ENCODE measurements at regions not wholly inside any gene's neighbourhood (a gene's known extent, or its start where the extent isn't known, plus 50 kb on each side); places are given as distances from the start of the nearest gene placed in this dataset.
A peak's percentile ranks its signal among the peaks of the same experiment; 100 is the strongest.

DNA sequence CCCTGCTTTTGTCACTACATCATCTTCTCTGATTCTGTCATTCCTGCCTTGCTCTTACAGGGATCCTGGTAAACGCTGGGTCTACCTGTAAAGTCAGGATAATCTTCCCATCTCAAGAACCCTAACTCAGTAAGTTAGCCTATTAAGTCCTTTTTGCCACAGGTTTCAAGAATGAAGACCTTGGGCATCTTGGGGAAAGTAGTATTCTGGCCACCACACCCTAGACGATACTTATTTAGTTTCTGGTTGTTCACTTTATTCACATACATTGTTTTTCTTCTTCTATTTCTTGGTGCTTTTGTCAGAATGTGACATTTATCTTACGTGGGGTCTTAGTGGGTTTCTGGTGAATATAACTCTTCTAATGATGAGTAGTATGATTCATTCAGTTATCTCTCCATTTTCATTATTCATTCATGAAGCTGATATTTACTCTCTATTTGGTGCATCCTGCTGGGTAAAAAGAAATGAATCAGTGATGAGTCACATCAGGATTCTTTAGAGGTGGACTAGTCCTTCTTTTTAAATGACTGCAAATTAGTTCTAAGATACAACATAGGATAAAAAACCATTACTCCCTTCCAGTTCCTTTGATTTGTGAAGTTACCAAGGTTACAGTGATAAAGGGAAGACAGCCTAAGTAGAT, 514.4 kb upstream of the B3GALT2 start:
- H3K36me3 ChIP-seq (ENCODE audit: low read depth) = no peaks in the 10 kb centered on the region
- peaks cover 11% of the 10 kb centered on the region for H3K4me1 ChIP-seq (ENCODE audit: insufficient read depth, poor library complexity, severe bottlenecking)
- H3K27ac ChIP-seq (ENCODE audit: poor library complexity, severe bottlenecking) = peak overlapping the region; percentile 17
- ATAC-seq (ENCODE audit: low read depth) (peak; percentile 93), DNase-seq (ENCODE audit: low spot score) (no peak)
- no peaks in the 10 kb centered on the region for H3K27me3 ChIP-seq (ENCODE audit: insufficient read depth, poor library complexity, severe bottlenecking)
- H3K9me3 ChIP-seq (ENCODE audit: severe bottlenecking) = no peaks in the 10 kb centered on the region
- TF ChIP-seq, protein P1, sequence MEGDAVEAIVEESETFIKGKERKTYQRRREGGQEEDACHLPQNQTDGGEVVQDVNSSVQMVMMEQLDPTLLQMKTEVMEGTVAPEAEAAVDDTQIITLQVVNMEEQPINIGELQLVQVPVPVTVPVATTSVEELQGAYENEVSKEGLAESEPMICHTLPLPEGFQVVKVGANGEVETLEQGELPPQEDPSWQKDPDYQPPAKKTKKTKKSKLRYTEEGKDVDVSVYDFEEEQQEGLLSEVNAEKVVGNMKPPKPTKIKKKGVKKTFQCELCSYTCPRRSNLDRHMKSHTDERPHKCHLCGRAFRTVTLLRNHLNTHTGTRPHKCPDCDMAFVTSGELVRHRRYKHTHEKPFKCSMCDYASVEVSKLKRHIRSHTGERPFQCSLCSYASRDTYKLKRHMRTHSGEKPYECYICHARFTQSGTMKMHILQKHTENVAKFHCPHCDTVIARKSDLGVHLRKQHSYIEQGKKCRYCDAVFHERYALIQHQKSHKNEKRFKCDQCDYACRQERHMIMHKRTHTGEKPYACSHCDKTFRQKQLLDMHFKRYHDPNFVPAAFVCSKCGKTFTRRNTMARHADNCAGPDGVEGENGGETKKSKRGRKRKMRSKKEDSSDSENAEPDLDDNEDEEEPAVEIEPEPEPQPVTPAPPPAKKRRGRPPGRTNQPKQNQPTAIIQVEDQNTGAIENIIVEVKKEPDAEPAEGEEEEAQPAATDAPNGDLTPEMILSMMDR (IDR thresholded peaks at IDR 0.05; ENCODE audit: poor library complexity, severe bottlenecking) = no peak
- no peak overlapping the region for H3K4me3 ChIP-seq (ENCODE audit: severe bottlenecking)

DNA sequence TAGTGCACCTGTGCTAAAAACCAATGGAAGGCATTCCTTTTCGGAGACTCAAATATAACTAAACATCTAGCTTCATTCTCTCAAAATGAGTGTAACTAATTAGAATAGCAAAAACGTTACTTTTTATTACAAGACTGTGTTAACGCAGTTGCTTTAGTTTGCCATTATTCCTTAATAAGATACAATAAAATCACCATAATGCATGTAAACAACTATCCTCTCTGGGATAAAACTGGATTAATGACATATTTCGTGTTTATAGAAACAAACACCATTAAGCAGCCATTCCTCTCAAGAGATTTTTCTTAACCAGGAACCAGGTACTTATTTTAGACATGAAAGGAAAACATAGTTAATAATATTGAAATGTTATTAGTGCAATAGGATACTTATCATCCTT, 512.8 kb upstream of the B3GALT2 start:
- Histone ChIP-seq H3K4me3 (ENCODE audit: severe bottlenecking) (no peak overlapping the region), H3K9me3 (ENCODE audit: severe bottlenecking) (no peaks in the 10 kb centered on the region), H3K36me3 (ENCODE audit: low read depth) (no peaks in the 10 kb centered on the region), H3K27ac (ENCODE audit: poor library complexity, severe bottlenecking) (no peak overlapping the region), H3K27me3 (ENCODE audit: insufficient read depth, poor library complexity, severe bottlenecking) (no peaks in the 10 kb centered on the region), H3K4me1 (ENCODE audit: insufficient read depth, poor library complexity, severe bottlenecking) (peaks cover 11% of the 10 kb centered on the region)
- TF ChIP-seq, protein P1 (IDR thresholded peaks at IDR 0.05; ENCODE audit: poor library complexity, severe bottlenecking) = no peak
- ATAC-seq (ENCODE audit: low read depth) = no peak
- DNase-seq (ENCODE audit: low spot score) = no peak

DNA sequence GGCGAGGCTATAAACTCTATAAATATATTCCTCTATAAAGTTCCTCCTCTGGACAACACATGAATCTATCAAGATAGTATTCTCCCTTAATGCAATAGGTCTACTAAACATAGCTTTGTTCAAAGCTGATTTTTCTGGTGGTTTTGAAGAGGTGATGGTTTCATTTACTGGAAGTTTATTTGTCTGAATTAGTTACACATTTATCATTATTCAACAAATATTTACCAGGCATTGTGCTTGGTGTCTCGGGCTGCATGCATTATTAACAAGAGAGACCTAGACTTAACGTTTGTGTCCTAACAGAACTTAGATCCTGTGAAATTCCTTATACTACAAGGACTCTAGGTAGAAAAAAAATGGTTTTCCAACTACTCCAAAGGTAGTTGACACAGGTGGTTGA, 511.4 kb upstream of the B3GALT2 start:
- H3K36me3 ChIP-seq (ENCODE audit: low read depth) = no peaks in the 10 kb centered on the region
- TF ChIP-seq, protein P1 (IDR thresholded peaks at IDR 0.05; ENCODE audit: poor library complexity, severe bottlenecking) = no peak
- H3K27me3 ChIP-seq (ENCODE audit: insufficient read depth, poor library complexity, severe bottlenecking) = no peaks in the 10 kb centered on the region
- H3K9me3 ChIP-seq (ENCODE audit: severe bottlenecking) = no peaks in the 10 kb centered on the region
- no peak overlapping the region for H3K27ac ChIP-seq (ENCODE audit: poor library complexity, severe bottlenecking)
- ATAC-seq (ENCODE audit: low read depth) (no peak), DNase-seq (ENCODE audit: low spot score) (no peak)
- no peak overlapping the region for H3K4me3 ChIP-seq (ENCODE audit: severe bottlenecking)
- H3K4me1 ChIP-seq (ENCODE audit: insufficient read depth, poor library complexity, severe bottlenecking) = peaks cover 11% of the 10 kb centered on the region

DNA sequence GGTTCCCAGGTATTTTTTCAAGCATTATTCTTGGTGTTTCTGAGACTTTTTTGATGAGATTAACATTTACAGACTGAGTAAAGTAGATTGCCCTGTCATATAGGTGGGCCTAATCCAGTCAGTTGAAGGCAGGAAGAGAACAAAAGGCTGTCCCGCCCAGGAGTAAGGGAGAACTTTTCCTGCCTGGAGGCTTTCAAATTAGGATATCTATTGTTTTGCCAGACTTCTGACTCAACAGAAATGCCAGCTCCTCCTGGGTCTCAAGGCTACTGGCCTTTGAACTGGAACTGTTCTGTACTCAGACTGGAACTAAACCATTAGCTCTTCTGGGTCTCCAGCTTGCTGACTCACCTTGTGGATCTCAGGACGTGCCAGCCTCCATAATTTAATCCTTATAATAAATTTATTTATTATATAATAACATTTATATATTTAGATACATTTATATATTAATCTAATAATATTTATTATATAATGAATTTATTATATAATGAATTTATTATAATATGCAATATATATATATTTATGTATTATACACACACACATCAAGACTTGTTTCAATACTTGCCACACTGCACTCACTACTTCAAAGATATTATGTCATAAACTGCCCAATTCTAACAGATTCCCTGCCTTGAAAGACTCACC, 510.8 kb upstream of the B3GALT2 start:
- H3K27ac ChIP-seq (ENCODE audit: poor library complexity, severe bottlenecking) = no peak overlapping the region
- H3K9me3 ChIP-seq (ENCODE audit: severe bottlenecking) = no peaks in the 10 kb centered on the region
- TF ChIP-seq, protein P1 (IDR thresholded peaks at IDR 0.05; ENCODE audit: poor library complexity, severe bottlenecking) = no peak
- H3K36me3 ChIP-seq (ENCODE audit: low read depth) = no peaks in the 10 kb centered on the region
- DNase-seq (ENCODE audit: low spot score) = no peak
- H3K27me3 ChIP-seq (ENCODE audit: insufficient read depth, poor library complexity, severe bottlenecking) = no peaks in the 10 kb centered on the region
- peak; percentile 46 for ATAC-seq (ENCODE audit: low read depth)
- no peak overlapping the region for H3K4me3 ChIP-seq (ENCODE audit: severe bottlenecking)
- peaks cover 11% of the 10 kb centered on the region for H3K4me1 ChIP-seq (ENCODE audit: insufficient read depth, poor library complexity, severe bottlenecking)

DNA sequence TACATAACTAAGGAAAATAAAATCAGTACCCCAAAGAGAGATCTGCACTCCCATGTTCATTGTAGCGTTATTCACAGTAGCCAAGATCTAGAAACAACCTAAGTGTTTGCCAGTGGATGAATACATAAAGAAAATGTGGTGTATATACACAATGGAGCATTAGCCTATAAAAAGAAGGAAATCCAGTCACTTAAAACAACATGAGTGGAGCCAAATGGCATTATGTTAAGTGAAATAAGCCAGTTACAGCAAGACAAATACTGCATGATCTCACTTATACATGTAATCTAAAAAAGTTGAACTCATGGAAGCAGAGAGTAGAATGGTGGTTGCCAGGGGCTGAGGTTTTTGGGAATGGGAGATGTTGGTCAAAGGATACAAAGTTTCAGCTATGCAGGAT, 508.3 kb upstream of the B3GALT2 start:
- no peak for ATAC-seq (ENCODE audit: low read depth)

More for the DNA sequence above, 508.3 kb upstream of the B3GALT2 start:
- TF ChIP-seq, protein P1 (IDR thresholded peaks at IDR 0.05; ENCODE audit: poor library complexity, severe bottlenecking) = no peak
- H3K27me3 ChIP-seq (ENCODE audit: insufficient read depth, poor library complexity, severe bottlenecking) = no peaks in the 10 kb centered on the region
- H3K9me3 ChIP-seq (ENCODE audit: severe bottlenecking) = no peaks in the 10 kb centered on the region
- H3K4me3 ChIP-seq (ENCODE audit: severe bottlenecking) = no peak overlapping the region
- no peaks in the 10 kb centered on the region for H3K36me3 ChIP-seq (ENCODE audit: low read depth)
- DNase-seq (ENCODE audit: low spot score) = no peak
- H3K4me1 ChIP-seq (ENCODE audit: insufficient read depth, poor library complexity, severe bottlenecking) = no peaks in the 10 kb centered on the region
- no peak overlapping the region for H3K27ac ChIP-seq (ENCODE audit: poor library complexity, severe bottlenecking)

Data from RWPE2 (cell line).